SK-N-SH (cell line): ENCODE measurements at regions not wholly inside any gene's neighbourhood (a gene's known extent, or its start where the extent isn't known, plus 50 kb on each side); places are given as distances from the start of the nearest gene placed in this dataset.

Experiments used
- CHD2 ChIP-seq: fragments of 150-350 bp; IDR thresholded peaks from 2 replicates; pipeline ENCODE4 v1.6.1; 2018; ENCODE audit warnings: low read length; ENCODE audit not compliant: partially characterized antibody
- CTCF ChIP-seq: fragments of 200-600 bp; sonication (generic); IDR thresholded peaks from 2 replicates; pipeline ENCODE4 v1.6.1; 2017; ENCODE audit warnings: antibody characterized with exemption, mild to moderate bottlenecking, moderate library complexity
- FOXJ3 ChIP-seq: sonication (generic); formaldehyde crosslinking; IDR thresholded peaks from 2 replicates; pipeline ENCODE4 v1.5.1; 2020; ENCODE audit warnings: mild to moderate bottlenecking, missing genetic modification reagents
- GATA2 ChIP-seq: sonication (generic); formaldehyde crosslinking; IDR thresholded peaks from 2 replicates; pipeline ENCODE4 v1.5.0; 2020; ENCODE audit warnings: mild to moderate bottlenecking, missing genetic modification reagents
- MEF2A ChIP-seq: IDR thresholded peaks from 2 replicates; pipeline ENCODE4 v1.4.0; 2012; ENCODE audit warnings: low read depth, borderline replicate concordance
- POLR2AphosphoS5 ChIP-seq: IDR thresholded peaks from 2 replicates; pipeline ENCODE4 v1.6.1; 2012; ENCODE audit warnings: low read depth, low read length
- RCOR1 ChIP-seq: fragments of 150-350 bp; IDR thresholded peaks from 2 replicates; pipeline ENCODE4 v1.6.1; 2017; ENCODE audit warnings: antibody characterized with exemption, low read length
- RXRA ChIP-seq: IDR thresholded peaks from 2 replicates; pipeline ENCODE4 v1.4.0; 2012; ENCODE audit warnings: low read depth, mild to moderate bottlenecking, borderline replicate concordance
- SMC3 ChIP-seq: IDR thresholded peaks from 2 replicates; pipeline ENCODE4 v1.6.1; 2012; ENCODE audit warnings: low read depth, low read length, improper control_type of control experiment
- TAF1 ChIP-seq: IDR thresholded peaks from 2 replicates; pipeline ENCODE4 v1.6.1; 2012; ENCODE audit warnings: low read depth, mild to moderate bottlenecking, low read length, moderate library complexity, borderline replicate concordance
- USF2 ChIP-seq: fragments of 150-350 bp; IDR thresholded peaks from 2 replicates; pipeline ENCODE4 v1.6.1; 2017; ENCODE audit warnings: antibody characterized with exemption, low read length, low read depth, borderline replicate concordance

GRCh38 chr2:47964722-47965434 lies 58.6 kb upstream of the FBXO11 start:
- TF ChIP-seq RXRA = no peak
- TF ChIP-seq CTCF = no peak
- no peak for TF ChIP-seq FOXJ3 (CRISPR knock-in tag)
- TF ChIP-seq USF2 = no peak
- TF ChIP-seq GATA2 (CRISPR knock-in tag) = no peak
- no peak for TF ChIP-seq SMC3
- no peak for TF ChIP-seq RCOR1
- no peak for TF ChIP-seq MEF2A
- no peak for TF ChIP-seq POLR2AphosphoS5
- TF ChIP-seq TAF1 = no peak
- TF ChIP-seq CHD2 = no peak
